GM19463 (cell line): ENCODE measurements at regions not wholly inside any gene's neighbourhood (a gene's known extent, or its start where the extent isn't known, plus 50 kb on each side); places are given as distances from the start of the nearest gene placed in this dataset.
A peak's percentile ranks its signal among the peaks of the same experiment; 100 is the strongest.
"Not testable (repeated sequence)": the region's sequence is repeated elsewhere in the genome, so short reads cannot be mapped to it uniquely, and the experiment has no call there.

ENCODE experiments used
- ATAC-seq: cut with Tn5 transposase; IDR thresholded peaks from one replicate; pipeline ENCODE4 v1.9.1; 2021; ENCODE audit warnings: mild to moderate bottlenecking, moderate library complexity; ENCODE audit not compliant: unreplicated experiment

GRCh38 chr6:11387707-11388430, 149.7 kb upstream of the TMEM170B start:
- ATAC-seq = no peak

- no peak for ATAC-seq
Measured at GRCh38 chr6:11386726-11387125, 150.8 kb upstream of the TMEM170B start.

GRCh38 chr6:11386323-11386722, 151.2 kb upstream of the TMEM170B start:
- peak; percentile 60 for ATAC-seq

GRCh38 chr6:11384531-11385309, 152.3 kb upstream of the NEDD9 start:
- ATAC-seq = no peak

GRCh38 chr6:11381801-11382513, 149.5 kb upstream of the NEDD9 start:
- ATAC-seq = peak; percentile 75

- peak; percentile 3 for ATAC-seq
Measured at GRCh38 chr6:11380969-11381744, 148.7 kb upstream of the NEDD9 start.

- ATAC-seq = no peak
Measured at GRCh38 chr6:11380549-11380948, 148.1 kb upstream of the NEDD9 start.

- ATAC-seq = no peak
Measured at GRCh38 chr6:11379805-11380204, 147.3 kb upstream of the NEDD9 start.

GRCh38 chr6:11378639-11379038, 146.2 kb upstream of the NEDD9 start:
- ATAC-seq = no peak

- peak; percentile 91 for ATAC-seq
Measured at GRCh38 chr6:11374036-11375010, 141.9 kb upstream of the NEDD9 start.

- ATAC-seq = no peak
Measured at GRCh38 chr6:11373208-11373607, 140.7 kb upstream of the NEDD9 start.

- ATAC-seq = not testable (repeated sequence)
Measured at GRCh38 chr6:11372186-11372790, 139.8 kb upstream of the NEDD9 start.

- no peak for ATAC-seq
Measured at GRCh38 chr6:11370191-11371018, 137.9 kb upstream of the NEDD9 start.

- ATAC-seq = peak; percentile 36
Measured at GRCh38 chr6:11368760-11369159, 136.3 kb upstream of the NEDD9 start.

GRCh38 chr6:11368264-11368663, 135.8 kb upstream of the NEDD9 start:
- no peak for ATAC-seq

GRCh38 chr6:11367638-11368199, 135.3 kb upstream of the NEDD9 start:
- no peak for ATAC-seq

- no peak for ATAC-seq
Measured at GRCh38 chr6:11366934-11367637, 134.6 kb upstream of the NEDD9 start.
